GM21717 (cell line): ENCODE measurements at regions not wholly inside any gene's neighbourhood (a gene's known extent, or its start where the extent isn't known, plus 50 kb on each side); places are given as distances from the start of the nearest gene placed in this dataset.
"Not testable (repeated sequence)": the region's sequence is repeated elsewhere in the genome, so short reads cannot be mapped to it uniquely, and the experiment has no call there.

Experiments used
- ATAC-seq: cut with Tn5 transposase; IDR thresholded peaks from one replicate; pipeline ENCODE4 v1.9.1; 2021; ENCODE audit warnings: mild to moderate bottlenecking, moderate library complexity; ENCODE audit not compliant: unreplicated experiment

GRCh38 chr2:56770490-56770889 is 586.7 kb downstream of the CCDC85A start:
- no peak for ATAC-seq

DNA sequence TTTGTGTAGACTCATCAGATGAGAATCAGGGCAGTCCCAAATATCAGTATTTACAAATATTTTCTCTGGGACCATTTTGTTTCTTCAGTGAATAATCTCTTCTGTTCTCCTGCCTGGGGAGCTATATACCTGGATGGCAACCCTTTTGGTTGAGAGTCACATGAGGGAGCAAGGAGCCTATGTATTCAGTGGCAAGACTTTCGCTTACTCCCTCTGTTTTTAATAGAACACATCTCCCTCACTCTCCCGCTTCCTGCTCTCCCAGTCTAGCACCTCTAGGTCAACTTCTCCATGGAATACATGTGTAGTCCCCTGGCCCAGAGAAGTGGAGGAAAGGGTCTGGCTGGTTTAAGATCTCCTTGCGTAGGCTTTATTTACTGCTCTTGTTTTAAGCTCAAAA is 600.3 kb downstream of the CCDC85A start:
- no peak for ATAC-seq

DNA sequence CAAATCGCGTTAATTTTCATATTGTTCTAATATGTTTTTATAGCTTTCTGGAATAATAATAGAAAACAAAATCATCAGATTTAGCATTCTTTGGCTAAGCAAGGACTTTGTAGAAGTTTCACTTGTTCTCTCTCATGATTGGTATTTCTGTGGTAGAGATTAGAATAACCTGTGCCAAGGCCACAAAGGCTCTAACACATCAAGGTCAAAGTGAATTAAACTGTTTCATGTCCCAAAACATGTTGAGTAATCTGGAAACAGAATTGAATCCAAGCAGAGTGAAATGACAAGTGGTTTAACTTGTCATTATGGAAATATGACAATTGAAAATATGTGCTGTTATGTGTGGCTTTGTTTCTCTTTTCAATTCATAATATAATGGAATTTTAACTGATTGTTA is 617.4 kb downstream of the CCDC85A start:
- no peak for ATAC-seq

DNA sequence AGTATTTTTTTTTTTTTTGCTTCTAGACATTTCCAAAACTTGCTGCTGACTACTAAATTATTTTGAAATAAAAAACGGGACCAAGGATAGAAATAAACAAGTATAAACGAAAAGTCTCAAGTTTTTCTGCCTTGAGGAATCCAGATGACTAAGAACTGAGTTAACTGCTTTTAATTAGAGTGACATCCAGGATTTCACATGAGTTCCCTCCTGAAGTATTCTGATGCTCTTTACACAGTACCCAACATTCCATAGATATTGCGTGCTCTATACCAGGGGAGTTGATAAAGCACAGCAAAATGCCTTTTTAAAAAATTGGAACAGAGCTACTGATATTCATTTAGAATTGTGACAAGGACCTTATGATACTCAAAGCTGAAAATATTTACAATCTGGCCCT is 618.0 kb downstream of the CCDC85A start:
- ATAC-seq: no peak

DNA sequence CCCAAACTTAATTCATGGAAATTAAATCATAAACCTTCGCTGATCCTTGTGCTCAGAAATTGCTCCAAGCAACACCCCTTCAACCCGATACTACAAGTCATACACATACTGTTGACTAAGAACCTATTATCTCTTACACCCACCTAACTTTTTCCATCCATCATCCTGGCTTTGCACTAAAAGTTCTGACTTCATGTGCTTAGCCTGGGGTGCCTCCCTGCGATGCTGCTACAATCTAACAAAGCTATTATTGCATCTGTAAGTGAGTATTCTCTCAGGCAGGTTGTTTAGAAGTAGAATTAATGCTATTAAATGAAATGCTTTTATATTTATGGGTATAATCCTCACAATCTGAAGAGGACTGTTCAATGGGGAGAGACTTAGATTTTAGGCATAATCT is 619.8 kb downstream of the CCDC85A start:
- no peak for ATAC-seq

- no peak for ATAC-seq
Observed at GRCh38 chr2:56806924-56807323, 623.1 kb downstream of the CCDC85A start.

- ATAC-seq: no peak
Observed at GRCh38 chr2:56807861-56808260, 624.1 kb downstream of the CCDC85A start.

DNA sequence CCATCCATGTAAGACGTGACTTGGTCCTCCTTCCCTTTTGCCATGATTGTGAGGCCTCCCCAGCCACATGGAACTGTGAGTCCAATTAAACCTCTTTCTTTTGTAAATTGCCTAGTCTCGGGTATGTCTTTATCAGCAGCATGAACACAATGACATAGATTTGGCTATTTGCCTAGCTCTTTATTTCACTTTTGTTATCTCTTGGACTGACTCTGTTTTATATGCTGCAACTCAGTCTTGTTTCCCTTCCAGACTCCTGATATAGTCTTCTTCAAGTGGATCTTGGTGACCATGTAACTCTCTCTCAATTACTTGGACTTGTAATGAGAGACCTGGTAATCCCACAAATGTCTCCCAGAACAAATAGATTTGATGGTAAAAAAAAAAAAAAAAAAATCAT is 627.6 kb downstream of the CCDC85A start:
- no peak for ATAC-seq

DNA sequence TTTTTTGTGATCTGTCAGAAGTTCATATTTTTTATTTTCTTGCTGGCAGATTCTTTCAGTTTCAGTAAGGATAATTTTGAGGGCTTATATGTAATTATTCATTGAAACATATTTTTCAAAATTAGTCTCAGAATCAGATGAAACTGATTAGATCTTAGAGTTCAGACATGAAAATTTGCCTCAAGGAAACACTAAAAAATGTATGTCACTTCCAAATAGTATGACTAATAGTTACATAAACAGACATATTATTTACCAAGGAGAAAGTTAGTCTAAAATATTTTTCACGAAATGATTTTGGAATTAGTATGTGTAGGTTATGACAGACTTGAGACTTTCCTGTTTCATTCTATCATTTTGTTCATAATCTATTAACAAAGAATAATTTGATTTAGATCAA is 628.6 kb downstream of the CCDC85A start:
- no peak for ATAC-seq

DNA sequence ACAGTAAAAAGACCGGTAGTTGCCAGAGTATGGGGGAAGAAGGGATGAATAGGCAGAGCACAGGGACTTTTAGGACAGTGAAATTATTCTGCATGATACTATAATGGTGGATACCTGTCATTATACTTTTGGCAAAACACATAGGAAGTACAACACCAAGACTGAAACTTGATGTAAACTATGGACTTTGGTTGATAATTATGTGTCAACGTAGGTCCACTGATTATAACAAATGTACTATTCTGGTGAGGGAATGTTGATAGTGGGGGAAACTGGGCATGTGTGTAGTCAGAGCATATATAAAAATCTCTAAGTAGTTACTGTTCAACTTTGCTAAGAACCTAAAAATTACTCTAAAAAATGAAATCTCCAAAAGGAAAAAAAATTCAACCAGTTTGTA is 629.7 kb downstream of the CCDC85A start:
- ATAC-seq: no peak

DNA sequence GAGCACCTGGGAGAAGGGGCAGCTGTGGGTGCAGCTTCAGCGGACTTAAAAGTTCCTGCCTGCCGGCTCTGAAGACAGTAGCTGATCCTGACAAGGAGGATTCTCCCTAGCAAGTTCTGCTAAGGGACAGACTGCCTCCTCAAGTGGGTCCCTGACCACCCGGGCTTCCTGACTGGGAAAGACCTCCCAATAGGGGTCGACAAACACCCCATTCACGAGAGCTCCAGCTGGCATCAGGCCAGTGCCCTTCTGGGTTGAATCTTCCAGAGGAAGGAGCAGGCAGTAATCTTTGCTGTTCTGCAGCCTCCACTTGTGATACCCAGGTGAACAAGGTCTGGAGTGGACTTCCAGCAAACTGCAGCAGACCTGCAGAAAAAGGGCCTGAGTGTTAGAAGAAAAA is 632.9 kb downstream of the CCDC85A start:
- no peak for ATAC-seq

DNA sequence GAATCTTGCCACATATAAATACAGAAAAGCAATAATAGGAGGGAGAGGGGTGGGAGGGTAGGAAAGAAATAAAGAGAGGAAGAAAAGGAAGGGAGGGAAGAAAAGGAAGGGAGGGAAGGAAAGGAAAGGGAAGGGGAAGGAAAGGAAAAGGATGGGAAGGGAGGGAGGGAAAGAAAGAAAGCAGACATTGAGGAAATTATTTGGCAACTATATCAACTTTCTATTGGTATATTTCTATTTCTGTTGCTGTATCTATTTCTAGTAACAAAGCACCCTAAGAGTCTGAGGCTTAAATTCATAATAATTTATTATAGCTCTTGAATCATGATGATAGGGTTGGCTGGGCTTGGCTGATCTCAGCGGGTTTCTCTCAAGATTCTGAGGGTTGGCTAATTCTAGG is 648.0 kb downstream of the CCDC85A start:
- no peak for ATAC-seq

DNA sequence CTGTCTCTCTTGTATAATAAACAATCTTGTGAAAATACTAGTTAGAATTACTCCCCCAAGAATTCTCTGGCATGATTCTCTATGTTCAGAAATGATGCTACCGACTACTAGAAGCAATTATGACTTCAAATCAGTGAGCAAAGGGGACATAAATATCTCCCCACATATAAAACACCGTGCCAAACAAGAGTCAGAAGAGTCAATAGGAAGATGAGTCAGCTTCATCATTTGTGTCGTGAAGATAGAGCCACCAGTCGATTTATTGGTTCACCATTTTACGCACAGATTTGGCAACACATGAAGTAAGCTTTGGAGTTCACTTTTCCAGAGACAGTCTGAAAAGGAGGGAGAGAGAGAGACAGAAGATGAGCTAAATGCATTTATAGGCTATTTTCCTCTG is 650.9 kb downstream of the CCDC85A start:
- no peak for ATAC-seq

DNA sequence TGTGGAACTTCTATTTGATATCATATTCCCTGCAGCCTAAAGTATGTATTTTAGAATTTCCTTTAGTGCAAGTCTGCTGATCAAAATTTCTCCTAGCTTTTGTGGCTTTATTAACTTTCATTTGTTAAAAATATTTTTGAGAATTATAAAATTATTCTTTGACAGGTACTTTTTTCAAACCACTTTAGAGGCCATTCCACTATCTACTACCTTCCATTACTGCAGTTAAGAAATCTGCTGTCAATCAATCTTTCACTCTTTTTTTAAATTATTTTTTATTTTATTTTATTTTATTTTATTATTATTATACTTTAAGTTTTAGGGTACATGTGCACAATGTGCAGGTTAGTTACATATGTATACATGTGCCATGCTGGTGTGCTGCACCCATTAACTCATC is 656.2 kb downstream of the CCDC85A start:
- not testable (repeated sequence) for ATAC-seq

DNA sequence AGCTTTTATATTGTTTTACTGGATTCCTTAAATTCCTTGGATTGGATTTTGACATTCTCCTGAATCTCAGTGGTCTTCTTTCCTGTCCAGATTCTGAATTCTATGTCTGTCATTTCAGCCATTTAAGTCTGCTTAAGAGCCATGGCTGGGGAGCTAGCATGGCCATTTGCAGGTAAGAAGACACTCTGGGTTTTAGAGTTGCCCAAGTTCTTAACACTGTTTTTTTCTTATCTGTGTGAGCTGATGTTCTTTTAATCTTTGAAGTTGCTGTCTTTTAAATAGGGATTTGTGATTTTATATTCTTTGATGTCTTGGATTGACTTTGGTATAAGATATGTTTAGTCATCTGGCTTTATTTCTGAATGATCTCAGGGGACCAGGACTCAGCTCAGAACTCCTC is 677.2 kb downstream of the CCDC85A start:
- no peak for ATAC-seq

GRCh38 chr2:56871644-56872043 is 687.9 kb downstream of the CCDC85A start:
- no peak for ATAC-seq

GRCh38 chr2:56874717-56875116 is 690.9 kb downstream of the CCDC85A start:
- ATAC-seq: no peak

DNA sequence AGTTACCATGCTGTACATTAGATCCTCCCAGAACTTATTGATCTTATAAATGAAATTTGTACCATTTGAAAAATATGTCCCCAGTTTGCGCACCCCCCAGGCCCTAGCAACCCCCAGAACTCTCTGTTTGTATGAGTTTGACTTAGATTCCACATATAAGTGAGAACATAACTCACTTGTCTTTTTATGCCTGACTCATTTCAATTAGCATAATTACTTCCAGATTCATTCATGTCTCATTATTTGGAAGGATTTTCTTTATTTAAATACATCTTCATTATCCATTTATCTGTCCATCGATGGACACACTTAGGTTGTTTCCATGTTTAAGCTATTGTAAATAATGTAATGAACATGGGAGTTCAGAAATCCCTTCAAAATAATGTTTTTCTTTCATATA is 705.9 kb downstream of the CCDC85A start:
- ATAC-seq: no peak

- ATAC-seq: no peak
Observed at GRCh38 chr2:56892382-56892781, 708.6 kb downstream of the CCDC85A start.

DNA sequence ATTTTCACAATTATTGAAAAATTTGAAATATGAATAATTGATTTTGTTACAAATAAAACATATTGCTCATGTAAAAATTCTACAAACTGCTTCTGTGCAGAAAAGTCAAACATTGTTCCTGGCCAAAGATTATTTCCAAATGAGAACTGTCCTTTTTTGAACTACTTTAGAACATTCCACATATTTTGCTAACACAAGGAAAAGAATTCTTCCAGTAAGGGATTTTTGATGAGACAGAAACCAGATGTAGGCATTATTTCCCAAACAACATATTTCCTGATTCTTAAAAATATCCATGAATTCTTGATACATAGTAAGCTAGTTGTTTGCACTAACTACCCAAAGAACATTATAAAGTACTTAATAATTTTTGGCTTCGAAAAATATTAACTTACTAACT is 715.2 kb downstream of the CCDC85A start:
- no peak for ATAC-seq

DNA sequence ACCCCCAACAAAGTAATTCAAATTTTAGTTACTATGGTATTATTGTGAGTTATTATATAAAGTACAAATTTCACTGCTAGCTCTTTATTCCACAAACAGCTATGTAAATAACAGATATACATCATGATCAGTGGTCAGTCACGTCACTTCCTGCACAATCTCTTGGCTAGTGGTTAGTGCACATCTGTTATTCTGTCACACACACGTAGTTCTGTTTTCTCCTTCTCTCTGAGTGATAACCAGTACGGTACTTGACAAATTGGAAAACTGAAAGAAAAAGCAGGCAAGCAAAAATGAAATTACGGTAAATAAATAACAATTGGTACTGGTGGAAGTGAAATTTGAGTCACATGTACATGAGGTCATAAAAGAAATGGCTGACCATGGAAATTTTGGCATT is 728.7 kb downstream of the CCDC85A start:
- ATAC-seq: no peak

DNA sequence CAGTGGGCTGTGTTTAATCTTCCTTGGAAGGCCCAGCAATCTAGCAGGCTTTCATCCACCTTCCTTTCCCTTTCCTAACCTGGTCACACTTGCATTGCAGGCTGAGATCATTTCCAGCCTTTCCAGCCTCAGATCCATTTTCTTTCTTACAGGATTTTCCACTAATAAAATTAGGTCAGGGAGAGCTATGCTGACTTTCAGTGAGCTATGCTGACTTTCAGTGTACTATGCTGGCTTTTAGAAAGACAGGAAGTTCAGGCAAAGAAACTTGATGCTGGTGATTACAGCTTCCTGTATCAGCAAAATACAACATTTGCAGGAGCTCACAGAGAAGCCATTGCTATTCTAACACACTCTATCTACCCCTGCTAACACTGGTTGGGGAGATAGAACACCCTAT is 735.0 kb downstream of the CCDC85A start:
- no peak for ATAC-seq

GRCh38 chr2:56933976-56934375 is 750.2 kb downstream of the CCDC85A start:
- no peak for ATAC-seq

DNA sequence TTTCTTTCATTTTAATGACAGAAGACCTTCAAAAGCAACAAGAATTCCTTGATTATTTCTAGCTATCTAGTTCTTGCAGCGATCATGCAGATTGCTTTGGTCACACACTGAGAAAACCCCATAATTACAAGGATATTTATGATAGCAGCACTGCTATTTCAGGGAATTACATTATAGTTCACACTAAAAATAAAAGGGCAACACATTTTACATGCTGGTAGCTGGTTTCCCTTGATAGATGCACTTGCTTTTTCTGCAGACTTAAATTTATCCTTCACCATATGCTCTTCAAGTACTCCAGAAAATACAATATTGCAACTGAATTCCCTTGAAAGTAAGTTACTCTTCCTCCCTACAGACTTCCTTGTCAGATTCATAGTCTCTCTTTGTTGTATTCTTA is 751.1 kb downstream of the CCDC85A start:
- ATAC-seq: no peak
